ENCODE measurements at regions not wholly inside any gene's neighbourhood (a gene's known extent, or its start where the extent isn't known, plus 50 kb on each side); places are given as distances from the start of the nearest gene placed in this dataset.

- DNase-seq: no peak
- TF ChIP-seq, protein P1, sequence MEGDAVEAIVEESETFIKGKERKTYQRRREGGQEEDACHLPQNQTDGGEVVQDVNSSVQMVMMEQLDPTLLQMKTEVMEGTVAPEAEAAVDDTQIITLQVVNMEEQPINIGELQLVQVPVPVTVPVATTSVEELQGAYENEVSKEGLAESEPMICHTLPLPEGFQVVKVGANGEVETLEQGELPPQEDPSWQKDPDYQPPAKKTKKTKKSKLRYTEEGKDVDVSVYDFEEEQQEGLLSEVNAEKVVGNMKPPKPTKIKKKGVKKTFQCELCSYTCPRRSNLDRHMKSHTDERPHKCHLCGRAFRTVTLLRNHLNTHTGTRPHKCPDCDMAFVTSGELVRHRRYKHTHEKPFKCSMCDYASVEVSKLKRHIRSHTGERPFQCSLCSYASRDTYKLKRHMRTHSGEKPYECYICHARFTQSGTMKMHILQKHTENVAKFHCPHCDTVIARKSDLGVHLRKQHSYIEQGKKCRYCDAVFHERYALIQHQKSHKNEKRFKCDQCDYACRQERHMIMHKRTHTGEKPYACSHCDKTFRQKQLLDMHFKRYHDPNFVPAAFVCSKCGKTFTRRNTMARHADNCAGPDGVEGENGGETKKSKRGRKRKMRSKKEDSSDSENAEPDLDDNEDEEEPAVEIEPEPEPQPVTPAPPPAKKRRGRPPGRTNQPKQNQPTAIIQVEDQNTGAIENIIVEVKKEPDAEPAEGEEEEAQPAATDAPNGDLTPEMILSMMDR (IDR thresholded peaks at IDR 0.05; ENCODE audit: low read depth, low read length, missing control alignments): no peak
- H3K36me3 ChIP-seq (replicated peaks): no peaks in the 10 kb centered on the region
- no peaks in the 10 kb centered on the region for H3K27me3 ChIP-seq (replicated peaks)
- in situ Hi-C loops (cut with HindIII; ENCODE audit: low pct_ligation_motif_present, low sequenced_read_pairs): no loop called here
- no peak overlapping the region for H3K4me3 ChIP-seq (ENCODE audit: low read depth, low read length)
- H3K27ac ChIP-seq: no peak overlapping the region
These were observed 818.6 kb downstream of the FAM181B start for GRCh38 chr11:81915045-81915444.

DNA sequence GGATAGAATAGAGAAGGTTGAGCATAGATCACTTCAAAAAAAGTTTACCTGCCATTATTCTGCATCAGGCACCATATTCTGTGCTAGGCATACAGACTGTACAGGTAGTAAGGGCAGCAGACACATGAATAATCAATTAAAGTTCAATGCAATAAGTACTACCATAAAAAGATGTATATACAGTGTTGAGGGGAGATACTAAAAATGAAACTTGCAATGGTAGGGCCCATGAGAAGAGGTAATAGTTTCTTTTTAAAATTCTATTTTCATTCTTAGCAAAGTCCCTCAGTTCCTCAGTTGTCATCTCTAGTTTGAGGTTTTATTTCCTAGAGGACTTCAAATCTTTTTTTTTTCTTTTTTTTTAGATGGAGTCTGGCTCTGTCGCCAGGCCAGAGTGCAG is 819.9 kb downstream of the FAM181B start:
- in situ Hi-C loops (cut with HindIII; ENCODE audit: low pct_ligation_motif_present, low sequenced_read_pairs): no loop called here

DNA sequence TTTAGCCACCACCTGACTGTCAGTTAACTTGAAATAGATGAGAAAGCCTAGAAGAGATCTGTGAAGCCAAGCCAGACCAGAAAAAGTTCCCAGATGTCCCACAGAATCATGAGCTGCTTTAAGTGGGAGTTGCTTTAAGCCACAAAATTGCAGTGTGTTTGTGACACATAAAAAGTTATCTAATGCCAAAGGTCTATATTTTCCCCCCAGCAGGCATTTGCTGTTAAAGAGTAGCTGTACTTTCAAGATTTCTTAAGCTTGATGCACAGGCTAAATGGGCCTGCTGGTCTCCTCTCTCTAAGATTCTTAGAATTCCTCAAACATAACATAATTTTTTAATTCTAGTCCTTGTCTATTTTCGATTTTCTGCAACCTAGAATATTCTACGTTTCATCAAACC is 825.7 kb downstream of the FAM181B start:
- Histone ChIP-seq H3K27me3 (replicated peaks) (no peaks in the 10 kb centered on the region), H3K27ac (no peak overlapping the region), H3K36me3 (replicated peaks) (no peaks in the 10 kb centered on the region), H3K4me3 (ENCODE audit: low read depth, low read length) (no peak overlapping the region)
- DNase-seq: peak; percentile 60
- TF ChIP-seq, protein P1 (IDR thresholded peaks at IDR 0.05; ENCODE audit: low read depth, low read length, missing control alignments): no peak
- in situ Hi-C loops (cut with HindIII; ENCODE audit: low pct_ligation_motif_present, low sequenced_read_pairs): no loop called here

More for the DNA sequence above, 819.9 kb downstream of the FAM181B start:
- no peak overlapping the region for H3K4me3 ChIP-seq (ENCODE audit: low read depth, low read length)
- no peak for DNase-seq
- TF ChIP-seq, protein P1 (IDR thresholded peaks at IDR 0.05; ENCODE audit: low read depth, low read length, missing control alignments): no peak
- H3K36me3 ChIP-seq (replicated peaks): no peaks in the 10 kb centered on the region
- H3K27me3 ChIP-seq (replicated peaks): no peaks in the 10 kb centered on the region
- H3K27ac ChIP-seq: no peak overlapping the region

GRCh38 chr11:81899156-81899555 is 834.5 kb downstream of the FAM181B start:
- TF ChIP-seq, protein P1 (IDR thresholded peaks at IDR 0.05; ENCODE audit: low read depth, low read length, missing control alignments): no peak
- DNase-seq: no peak
- Histone ChIP-seq H3K27ac (no peak overlapping the region), H3K36me3 (replicated peaks) (no peaks in the 10 kb centered on the region), H3K27me3 (replicated peaks) (no peaks in the 10 kb centered on the region), H3K4me3 (ENCODE audit: low read depth, low read length) (no peak overlapping the region)
- in situ Hi-C loops (cut with HindIII; ENCODE audit: low pct_ligation_motif_present, low sequenced_read_pairs): no loop called here

DNA sequence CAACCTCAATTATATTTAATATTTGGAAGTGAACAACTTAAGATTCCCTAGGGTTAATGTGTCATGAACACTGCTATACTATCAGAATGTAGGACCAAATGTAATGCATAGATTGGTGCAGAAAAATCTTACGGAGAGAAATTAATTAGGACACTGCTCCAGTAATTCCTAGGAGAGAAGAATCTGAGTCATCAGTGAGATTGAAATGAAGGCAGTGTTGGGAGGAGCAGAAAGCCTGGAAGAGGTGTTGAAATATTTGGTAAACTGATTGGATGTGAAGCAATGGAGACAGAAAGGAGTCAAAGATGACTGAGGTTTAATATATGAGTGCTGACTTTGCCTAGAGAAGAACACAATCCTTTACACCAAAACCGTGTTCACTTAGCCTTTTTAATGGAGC is 836.0 kb downstream of the FAM181B start:
- H3K27me3 ChIP-seq (replicated peaks): no peaks in the 10 kb centered on the region
- H3K4me3 ChIP-seq (ENCODE audit: low read depth, low read length): no peak overlapping the region
- H3K36me3 ChIP-seq (replicated peaks): no peaks in the 10 kb centered on the region
- TF ChIP-seq, protein P1 (IDR thresholded peaks at IDR 0.05; ENCODE audit: low read depth, low read length, missing control alignments): no peak
- in situ Hi-C loops (cut with HindIII; ENCODE audit: low pct_ligation_motif_present, low sequenced_read_pairs): no loop called here
- no peak overlapping the region for H3K27ac ChIP-seq
- no peak for DNase-seq

- DNase-seq: no peak
- no peaks in the 10 kb centered on the region for H3K27me3 ChIP-seq (replicated peaks)
- TF ChIP-seq, protein P1 (IDR thresholded peaks at IDR 0.05; ENCODE audit: low read depth, low read length, missing control alignments): no peak
- in situ Hi-C loops (cut with HindIII; ENCODE audit: low pct_ligation_motif_present, low sequenced_read_pairs): no loop called here
- H3K4me3 ChIP-seq (ENCODE audit: low read depth, low read length): no peak overlapping the region
- H3K36me3 ChIP-seq (replicated peaks): no peaks in the 10 kb centered on the region
- H3K27ac ChIP-seq: no peak overlapping the region
These were observed 838.4 kb downstream of the FAM181B start for GRCh38 chr11:81895258-81895657.

Data from brain microvascular endothelial cell (primary cell).